ENCODE measurements at regions not wholly inside any gene's neighbourhood (a gene's known extent, or its start where the extent isn't known, plus 50 kb on each side); places are given as distances from the start of the nearest gene placed in this dataset.

- ATAC-seq (no peak), DNase-seq (no peak)
- TF ChIP-seq, protein P1, sequence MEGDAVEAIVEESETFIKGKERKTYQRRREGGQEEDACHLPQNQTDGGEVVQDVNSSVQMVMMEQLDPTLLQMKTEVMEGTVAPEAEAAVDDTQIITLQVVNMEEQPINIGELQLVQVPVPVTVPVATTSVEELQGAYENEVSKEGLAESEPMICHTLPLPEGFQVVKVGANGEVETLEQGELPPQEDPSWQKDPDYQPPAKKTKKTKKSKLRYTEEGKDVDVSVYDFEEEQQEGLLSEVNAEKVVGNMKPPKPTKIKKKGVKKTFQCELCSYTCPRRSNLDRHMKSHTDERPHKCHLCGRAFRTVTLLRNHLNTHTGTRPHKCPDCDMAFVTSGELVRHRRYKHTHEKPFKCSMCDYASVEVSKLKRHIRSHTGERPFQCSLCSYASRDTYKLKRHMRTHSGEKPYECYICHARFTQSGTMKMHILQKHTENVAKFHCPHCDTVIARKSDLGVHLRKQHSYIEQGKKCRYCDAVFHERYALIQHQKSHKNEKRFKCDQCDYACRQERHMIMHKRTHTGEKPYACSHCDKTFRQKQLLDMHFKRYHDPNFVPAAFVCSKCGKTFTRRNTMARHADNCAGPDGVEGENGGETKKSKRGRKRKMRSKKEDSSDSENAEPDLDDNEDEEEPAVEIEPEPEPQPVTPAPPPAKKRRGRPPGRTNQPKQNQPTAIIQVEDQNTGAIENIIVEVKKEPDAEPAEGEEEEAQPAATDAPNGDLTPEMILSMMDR (IDR thresholded peaks at IDR 0.05) = no peak
- Histone ChIP-seq H3K9me3 (no peaks in the 10 kb centered on the region), H3K4me1 (ENCODE audit: low read depth) (no peaks in the 10 kb centered on the region), H3K4me3 (no peak overlapping the region), H3K36me3 (ENCODE audit: low read depth) (no peaks in the 10 kb centered on the region)
- intact Hi-C loops (cut with DNase I, micrococcal nuclease) = no loop called here
These were observed 238.9 kb downstream of the MAFB start for GRCh38 chr20:40449974-40450616.

- no peaks in the 10 kb centered on the region for H3K4me1 ChIP-seq (ENCODE audit: low read depth)
- intact Hi-C loops (cut with DNase I, micrococcal nuclease) = no loop called here
- no peak overlapping the region for H3K4me3 ChIP-seq
- DNase-seq = no peak
- no peaks in the 10 kb centered on the region for H3K9me3 ChIP-seq
- TF ChIP-seq, protein P1 (IDR thresholded peaks at IDR 0.05) = no peak
- no peaks in the 10 kb centered on the region for H3K36me3 ChIP-seq (ENCODE audit: low read depth)
- no peak for ATAC-seq
These were observed 239.8 kb downstream of the MAFB start for GRCh38 chr20:40449144-40449690.

GRCh38 chr20:40446888-40447287, 242.1 kb downstream of the MAFB start:
- intact Hi-C loops (cut with DNase I, micrococcal nuclease) = no loop called here
- no peaks in the 10 kb centered on the region for H3K36me3 ChIP-seq (ENCODE audit: low read depth)
- TF ChIP-seq, protein P1 (IDR thresholded peaks at IDR 0.05) = no peak
- H3K4me1 ChIP-seq (ENCODE audit: low read depth) = no peaks in the 10 kb centered on the region
- no peaks in the 10 kb centered on the region for H3K9me3 ChIP-seq
- peak; percentile 45 for ATAC-seq
- peak in 1 of 3 donors; percentile 15 for DNase-seq
- H3K4me3 ChIP-seq = no peak overlapping the region

DNA sequence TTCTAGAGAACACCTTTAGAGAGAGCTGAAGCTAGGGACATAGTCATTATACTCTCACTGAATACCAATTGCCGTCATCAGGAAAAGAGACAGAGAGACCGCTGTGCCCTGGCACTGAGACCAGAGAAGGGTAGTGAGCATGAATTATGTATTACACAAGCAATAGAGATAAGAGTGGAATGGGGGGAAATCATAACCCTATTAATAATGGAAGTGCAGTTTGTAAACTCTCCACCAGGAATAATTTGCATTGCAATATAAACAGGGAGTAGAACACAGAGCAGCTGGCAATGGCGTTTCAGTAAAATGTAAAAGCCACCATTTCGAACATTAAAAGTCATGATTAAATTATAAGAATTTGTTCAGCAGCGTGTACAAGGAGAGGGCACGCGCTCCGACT, 244.5 kb downstream of the MAFB start:
- TF ChIP-seq, protein P1 (IDR thresholded peaks at IDR 0.05) = no peak
- DNase-seq (no peak), ATAC-seq (no peak)
- Histone ChIP-seq H3K36me3 (ENCODE audit: low read depth) (no peaks in the 10 kb centered on the region), H3K4me3 (no peak overlapping the region), H3K9me3 (no peaks in the 10 kb centered on the region), H3K4me1 (ENCODE audit: low read depth) (no peaks in the 10 kb centered on the region)
- intact Hi-C loops (cut with DNase I, micrococcal nuclease) = no loop called here

DNA sequence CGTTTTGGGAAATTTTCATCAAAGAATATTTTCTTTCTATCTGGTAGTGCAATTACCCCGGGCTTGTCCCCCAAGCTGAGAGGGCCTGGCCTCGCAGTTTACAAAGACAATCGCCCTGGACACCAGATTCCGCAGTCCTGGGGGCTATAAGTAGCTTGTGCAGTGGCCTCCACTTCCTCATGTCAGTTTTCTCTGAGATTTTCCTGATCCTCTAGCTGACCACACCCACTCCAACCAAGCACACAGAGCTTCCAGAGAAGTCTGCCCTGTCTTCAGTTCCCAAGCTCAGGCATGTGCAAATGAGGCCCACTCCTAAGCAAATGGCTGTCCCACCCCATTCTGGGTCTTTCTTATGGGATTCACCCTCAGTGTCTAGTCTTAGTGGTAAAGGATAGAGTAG, 245.3 kb downstream of the MAFB start:
- TF ChIP-seq, protein P1 (IDR thresholded peaks at IDR 0.05) = no peak
- no peaks in the 10 kb centered on the region for H3K36me3 ChIP-seq (ENCODE audit: low read depth)
- no peaks in the 10 kb centered on the region for H3K9me3 ChIP-seq
- ATAC-seq (peak; percentile 43), DNase-seq (peak in 1 of 3 donors; percentile 9)
- H3K4me3 ChIP-seq = no peak overlapping the region
- H3K4me1 ChIP-seq (ENCODE audit: low read depth) = no peaks in the 10 kb centered on the region
- intact Hi-C loops (cut with DNase I, micrococcal nuclease) = no loop called here
